H9 (cell line): ENCODE measurements at regions not wholly inside any gene's neighbourhood (a gene's known extent, or its start where the extent isn't known, plus 50 kb on each side); places are given as distances from the start of the nearest gene placed in this dataset.

Experiments used
- DNase-seq: peaks from one replicate; pipeline ENCODE4 v3.0.0-alpha.2; 2017
- H2AFZ ChIP-seq: one replicate; pipeline ENCODE4 v1.6.1; 2013; ENCODE audit warnings: mild to moderate bottlenecking, low read length, control low read depth, moderate library complexity
- H2AK5ac ChIP-seq: 2 replicates; pipeline ENCODE4 v1.6.1; 2013; ENCODE audit warnings: low read length, control low read depth, mixed read lengths; ENCODE audit not compliant: insufficient read length
- H2BK120ac ChIP-seq: one replicate; pipeline ENCODE4 v1.6.1; 2013; ENCODE audit warnings: low read depth, mild to moderate bottlenecking, low read length, control low read depth, inconsistent platforms; ENCODE audit not compliant: poor library complexity, severe bottlenecking
- H2BK12ac ChIP-seq: 2 replicates; pipeline ENCODE4 v1.6.1; 2013; ENCODE audit warnings: low read length, control low read depth, mixed read lengths, low read depth; ENCODE audit not compliant: insufficient read length
- H2BK15ac ChIP-seq: 2 replicates; pipeline ENCODE4 v1.6.1; 2013; ENCODE audit warnings: low read depth, low read length, control low read depth
- H2BK20ac ChIP-seq: one replicate; pipeline ENCODE4 v1.6.1; 2013; ENCODE audit warnings: low read depth, mild to moderate bottlenecking, low read length, control low read depth, inconsistent platforms; ENCODE audit not compliant: poor library complexity, severe bottlenecking
- H2BK5ac ChIP-seq: 2 replicates; pipeline ENCODE4 v1.6.1; 2013; ENCODE audit warnings: low read length, control low read depth, mixed read lengths; ENCODE audit not compliant: insufficient read length
- H3K14ac ChIP-seq: 2 replicates; pipeline ENCODE4 v1.6.1; 2013; ENCODE audit warnings: low read length, control low read depth; ENCODE audit not compliant: insufficient read depth
- H3K18ac ChIP-seq: 2 replicates; pipeline ENCODE4 v1.6.1; 2013; ENCODE audit warnings: low read depth, mild to moderate bottlenecking, mixed read lengths, low read length, control low read depth; ENCODE audit not compliant: insufficient read length
- H3K23ac ChIP-seq: 2 replicates; pipeline ENCODE4 v1.6.1; 2013; ENCODE audit warnings: low read length, control low read depth, mixed read lengths, low read depth; ENCODE audit not compliant: insufficient read length
- H3K23me2 ChIP-seq: 2 replicates; pipeline ENCODE4 v1.6.1; 2013; ENCODE audit warnings: low read depth, mild to moderate bottlenecking, mixed read lengths, low read length, control low read depth; ENCODE audit not compliant: insufficient read length, poor library complexity, severe bottlenecking
- H3K27ac ChIP-seq: 2 replicates; pipeline ENCODE4 v1.5.1; 2013; ENCODE audit warnings: low read length, control low read depth, mixed read lengths, low read depth; ENCODE audit not compliant: insufficient read length
- H3K27me3 ChIP-seq: 2 replicates; pipeline ENCODE4 v1.6.1; 2013; ENCODE audit warnings: low read length, control low read depth, inconsistent platforms; ENCODE audit not compliant: insufficient read depth
- H3K4ac ChIP-seq: 2 replicates; pipeline ENCODE4 v1.6.1; 2013; ENCODE audit warnings: low read depth, mild to moderate bottlenecking, control low read depth, inconsistent platforms, low read length, moderate library complexity
- H3K4me1 ChIP-seq: 2 replicates; pipeline ENCODE4 v1.6.1; 2013; ENCODE audit warnings: low read length, control low read depth, inconsistent platforms; ENCODE audit not compliant: insufficient read depth
- H3K4me2 ChIP-seq: 2 replicates; pipeline ENCODE4 v1.6.1; 2013; ENCODE audit warnings: low read length, control low read depth, mixed read lengths; ENCODE audit not compliant: insufficient read length, insufficient read depth
- H3K56ac ChIP-seq: 2 replicates; pipeline ENCODE4 v1.6.1; 2013; ENCODE audit warnings: low read depth, mild to moderate bottlenecking, mixed read lengths, low read length, control low read depth; ENCODE audit not compliant: insufficient read length
- H3K79me1 ChIP-seq: 2 replicates; pipeline ENCODE4 v1.6.1; 2013; ENCODE audit warnings: low read depth, mild to moderate bottlenecking, moderate library complexity, low read length, control low read depth, inconsistent platforms; ENCODE audit not compliant: insufficient read depth, poor library complexity, severe bottlenecking
- H3K79me2 ChIP-seq: 2 replicates; pipeline ENCODE4 v1.6.1; 2013; ENCODE audit warnings: low read length, control low read depth, inconsistent platforms; ENCODE audit not compliant: insufficient read depth
- H3K9ac ChIP-seq: 2 replicates; pipeline ENCODE4 v1.6.1; 2013; ENCODE audit warnings: low read length, control low read depth, mixed read lengths; ENCODE audit not compliant: insufficient read length; ENCODE audit errors: extremely low read depth
- H3K9me3 ChIP-seq: one replicate; pipeline ENCODE4 v1.6.1; 2013; ENCODE audit warnings: low read depth, low read length, inconsistent platforms; ENCODE audit not compliant: control insufficient read depth
- H3T11ph ChIP-seq: one replicate; pipeline ENCODE4 v1.6.1; 2013; ENCODE audit warnings: mild to moderate bottlenecking, low read length, control low read depth, inconsistent platforms
- H4K20me1 ChIP-seq: one replicate; pipeline ENCODE4 v1.6.1; 2013; ENCODE audit not compliant: control insufficient read depth, insufficient read length, insufficient read depth
- H4K5ac ChIP-seq: 2 replicates; pipeline ENCODE4 v1.6.1; 2013; ENCODE audit warnings: low read depth, mild to moderate bottlenecking, mixed read lengths, low read length, control low read depth; ENCODE audit not compliant: insufficient read length
- H4K8ac ChIP-seq: replicated peaks from 2 replicates; pipeline ENCODE4 v1.6.1; 2013; ENCODE audit warnings: low read length, control low read depth, mixed read lengths, low read depth; ENCODE audit not compliant: insufficient read length
- H4K91ac ChIP-seq: 2 replicates; pipeline ENCODE4 v1.6.1; 2013; ENCODE audit warnings: low read depth, mild to moderate bottlenecking, moderate library complexity, mixed read lengths, low read length, control low read depth; ENCODE audit not compliant: insufficient read length
- H3K27ac Mint-ChIP-seq, 3 experiments: 2 replicates in 2 of 3; 3 replicates in 1 of 3; pipeline ENCODE4 v1.8.0; 2020 to 2021; ENCODE audit warnings: mixed read lengths in 3 of 3, mild to moderate bottlenecking in 1 of 3, moderate library complexity in 1 of 3
- H3K27me3 Mint-ChIP-seq: 2 replicates; pipeline ENCODE4 v1.8.0; 2021; ENCODE audit warnings: low read depth, mild to moderate bottlenecking, moderate library complexity, mixed read lengths
- H3K36me3 Mint-ChIP-seq, 3 experiments: 2 replicates in 2 of 3; 3 replicates in 1 of 3; pipeline ENCODE4 v1.8.0; 2020 to 2021; ENCODE audit warnings: low read depth in 3 of 3, mixed read lengths in 3 of 3; ENCODE audit not compliant: insufficient read depth in 1 of 3
- H3K4me1 Mint-ChIP-seq, 2 experiments: 2 replicates each; pipeline ENCODE4 v1.8.0; 2020; ENCODE audit warnings: mixed read lengths in 2 of 2
- H3K4me3 Mint-ChIP-seq, 2 experiments: 2 replicates in 1 of 2; 3 replicates in 1 of 2; pipeline ENCODE4 v1.8.0; 2020 to 2021; ENCODE audit warnings: mild to moderate bottlenecking in 2 of 2, mixed read lengths in 2 of 2, moderate library complexity in 1 of 2
- H3K9me3 Mint-ChIP-seq, 2 experiments: 2 replicates in 1 of 2; 3 replicates in 1 of 2; pipeline ENCODE4 v1.8.0; 2020; ENCODE audit warnings: mild to moderate bottlenecking in 2 of 2, mixed read lengths in 2 of 2, moderate library complexity in 1 of 2
- CTCF ChIP-seq: fragments of 200-600 bp; sonication (generic); conservative IDR thresholded peaks from 3 replicates; pipeline ENCODE4 v1.8.0; 2021; ENCODE audit warnings: antibody characterized with exemption, mild to moderate bottlenecking
- WGBS: extraction: QIAGEN DNeasy Blood & Tissue Kit; methylation state at CpG from one replicate; pipeline ENCODE4 v1.1.7; 2013; ENCODE audit warnings: missing lambda C conversion rate, low lambda C conversion rate, mixed read lengths; ENCODE audit not compliant: insufficient read length; ENCODE audit errors: extremely low coverage; 5-methylcytosine and 5-hydroxymethylcytosine counted together

DNA sequence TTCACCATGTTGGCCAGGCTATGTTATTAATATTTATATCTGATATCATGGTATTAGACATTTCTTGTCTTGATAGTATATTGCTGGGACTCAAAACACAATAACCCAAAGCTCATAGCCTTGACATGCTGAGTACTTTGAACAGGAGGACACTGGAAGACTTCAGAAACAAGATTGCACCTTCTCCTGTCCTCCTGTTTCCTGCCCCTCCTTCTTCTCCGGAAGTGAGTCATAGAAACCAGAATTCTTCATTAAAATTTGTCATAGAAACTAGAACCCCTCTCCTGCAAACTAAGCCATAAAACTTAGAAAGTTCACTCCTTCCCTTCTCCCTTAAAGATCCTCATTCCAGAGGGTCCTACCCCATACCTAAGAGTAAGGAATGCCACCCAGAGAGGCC, 400.2 kb downstream of the SLITRK5 start:
- no peaks in the 10 kb centered on the region for H3K9me3 ChIP-seq
- H3K4me2 ChIP-seq = no peak overlapping the region
- no peak overlapping the region for H2AK5ac ChIP-seq
- H3K4me3 Mint-ChIP-seq = no peak overlapping the region
- no peak overlapping the region for H3T11ph ChIP-seq
- H2BK15ac ChIP-seq = no peak overlapping the region
- no peak overlapping the region for H3K9ac ChIP-seq
- H2BK12ac ChIP-seq = no peak overlapping the region
- H3K18ac ChIP-seq = no peak overlapping the region
- no peaks in the 10 kb centered on the region for H4K20me1 ChIP-seq
- H3K9me3 Mint-ChIP-seq = no peaks in the 10 kb centered on the region
- no peak overlapping the region for H4K8ac ChIP-seq
- H3K27ac ChIP-seq = no peak overlapping the region
- TF ChIP-seq CTCF = no peak
- H2BK20ac ChIP-seq = no peak overlapping the region
- H2BK120ac ChIP-seq = no peak overlapping the region
- H4K91ac ChIP-seq = no peak overlapping the region
- H3K4me1 Mint-ChIP-seq = no peaks in the 10 kb centered on the region; a peak in 1 of 4 replicates
- H3K56ac ChIP-seq = no peak overlapping the region
- no peak overlapping the region for H2BK5ac ChIP-seq
- H4K5ac ChIP-seq = no peak overlapping the region
- H3K36me3 Mint-ChIP-seq = no peaks in the 10 kb centered on the region
- no peak overlapping the region for H2AFZ ChIP-seq
- H3K23me2 ChIP-seq = no peaks in the 10 kb centered on the region
- H3K23ac ChIP-seq = no peak overlapping the region
- H3K79me2 ChIP-seq = no peaks in the 10 kb centered on the region
- no peaks in the 10 kb centered on the region for H3K27me3 ChIP-seq
- no peak for DNase-seq
- no peak overlapping the region for H3K14ac ChIP-seq
- no peak overlapping the region for H3K27ac Mint-ChIP-seq
- no peaks in the 10 kb centered on the region for H3K4me1 ChIP-seq
- H3K4ac ChIP-seq = no peak overlapping the region
- H3K27me3 Mint-ChIP-seq = no peaks in the 10 kb centered on the region
- no peaks in the 10 kb centered on the region for H3K79me1 ChIP-seq
- no CpG with 5 or more reads among the region's 1 CpG for WGBS
